ENCODE measurements at regions not wholly inside any gene's neighbourhood (a gene's known extent, or its start where the extent isn't known, plus 50 kb on each side); places are given as distances from the start of the nearest gene placed in this dataset.
"Not testable (repeated sequence)": the region's sequence is repeated elsewhere in the genome, so short reads cannot be mapped to it uniquely, and the experiment has no call there.

GRCh38 chr19:28454083-28454482 is 758.9 kb downstream of the UQCRFS1 start:
- DNase-seq, result no peak

- DNase-seq, result no peak
Observed at GRCh38 chr19:28453420-28453819, 759.5 kb downstream of the UQCRFS1 start.

- DNase-seq, result no peak
Observed at GRCh38 chr19:28449803-28450202, 763.1 kb downstream of the UQCRFS1 start.

GRCh38 chr19:28446511-28446910 is 766.4 kb downstream of the UQCRFS1 start:
- no peak for DNase-seq

- no peak for DNase-seq
Observed at GRCh38 chr19:28445826-28446225, 767.1 kb downstream of the UQCRFS1 start.

GRCh38 chr19:28444362-28444761 is 768.6 kb downstream of the UQCRFS1 start:
- no peak for DNase-seq

- no peak for DNase-seq
Observed at GRCh38 chr19:28443361-28443760, 769.6 kb downstream of the UQCRFS1 start.

- DNase-seq, result no peak
Observed at GRCh38 chr19:28437390-28438346, 775.3 kb downstream of the UQCRFS1 start.

- no peak for DNase-seq
Observed at GRCh38 chr19:28436320-28436719, 776.6 kb downstream of the UQCRFS1 start.

GRCh38 chr19:28435551-28436271 is 777.2 kb downstream of the UQCRFS1 start:
- DNase-seq, result no peak

- DNase-seq, result not testable (repeated sequence)
Observed at GRCh38 chr19:28434794-28435193, 778.2 kb downstream of the UQCRFS1 start.

- not testable (repeated sequence) for DNase-seq
Observed at GRCh38 chr19:28434365-28434764, 778.6 kb downstream of the UQCRFS1 start.

GRCh38 chr19:28433166-28433565 is 779.8 kb downstream of the UQCRFS1 start:
- DNase-seq, result not testable (repeated sequence)

GRCh38 chr19:28430214-28430613 is 782.7 kb downstream of the UQCRFS1 start:
- no peak for DNase-seq

- no peak for DNase-seq
Observed at GRCh38 chr19:28429356-28429755, 783.6 kb downstream of the UQCRFS1 start.

GRCh38 chr19:28428663-28429348 is 784.1 kb downstream of the UQCRFS1 start:
- DNase-seq, result no peak

GRCh38 chr19:28427376-28428083 is 785.4 kb downstream of the UQCRFS1 start:
- DNase-seq, result no peak

- no peak for DNase-seq
Observed at GRCh38 chr19:28426730-28427225, 786.2 kb downstream of the UQCRFS1 start.

- DNase-seq, result no peak
Observed at GRCh38 chr19:28426110-28426729, 786.7 kb downstream of the UQCRFS1 start.

- DNase-seq, result no peak
Observed at GRCh38 chr19:28425046-28425931, 787.7 kb downstream of the UQCRFS1 start.

GRCh38 chr19:28424662-28425045 is 788.3 kb downstream of the UQCRFS1 start:
- DNase-seq, result no peak
